GM21515 (cell line): ENCODE measurements at regions not wholly inside any gene's neighbourhood (a gene's known extent, or its start where the extent isn't known, plus 50 kb on each side); places are given as distances from the start of the nearest gene placed in this dataset.
A peak's percentile ranks its signal among the peaks of the same experiment; 100 is the strongest.

Source experiments
- ATAC-seq: cut with Tn5 transposase; IDR thresholded peaks from one replicate; pipeline ENCODE4 v1.9.1; 2021; ENCODE audit not compliant: unreplicated experiment

- ATAC-seq: no peak
These were observed 71.7 kb upstream of the SMLR1 start for GRCh38 chr6:130755368-130756034.

- no peak for ATAC-seq
These were observed 70.4 kb upstream of the SMLR1 start for GRCh38 chr6:130756824-130757223.

DNA sequence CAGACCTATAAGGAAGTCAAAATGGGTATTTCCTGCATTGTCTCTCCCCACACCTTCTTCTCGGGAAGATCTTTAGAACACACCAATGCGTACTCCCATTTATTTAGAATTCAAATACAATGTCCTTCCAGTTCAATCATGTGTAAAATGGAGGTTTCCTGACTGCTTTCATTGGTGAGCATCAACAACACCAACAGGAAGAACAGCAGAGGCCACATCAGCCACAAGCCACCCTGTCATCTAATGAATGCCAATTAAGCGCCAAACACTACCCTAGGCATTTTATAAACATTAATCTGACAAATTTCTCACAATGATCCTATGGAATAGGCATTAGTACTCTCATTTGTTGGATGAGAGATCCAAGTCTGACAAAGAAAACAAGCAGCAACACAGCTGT, 68.4 kb upstream of the SMLR1 start:
- no peak for ATAC-seq

GRCh38 chr6:130760006-130760405, 67.2 kb upstream of the SMLR1 start:
- ATAC-seq: no peak

DNA sequence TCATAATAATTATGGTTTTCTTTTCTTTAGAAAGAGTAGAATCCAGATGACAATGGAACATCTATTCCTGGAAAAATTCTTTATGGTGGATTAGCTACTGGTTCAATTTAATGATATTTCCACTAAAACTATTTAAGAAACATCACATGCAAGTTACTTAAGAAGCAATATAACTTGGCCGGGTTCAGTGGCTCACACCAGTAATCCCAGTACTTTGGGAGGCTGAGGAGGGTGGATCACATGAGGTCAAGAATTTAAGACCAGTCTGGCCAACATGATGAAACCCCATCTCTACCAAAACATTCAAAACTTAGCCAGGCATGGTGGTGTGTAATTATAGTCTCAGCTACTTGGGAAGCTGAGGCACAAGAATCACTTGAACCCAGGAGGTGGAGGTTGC, 65.9 kb upstream of the SMLR1 start:
- no peak for ATAC-seq

DNA sequence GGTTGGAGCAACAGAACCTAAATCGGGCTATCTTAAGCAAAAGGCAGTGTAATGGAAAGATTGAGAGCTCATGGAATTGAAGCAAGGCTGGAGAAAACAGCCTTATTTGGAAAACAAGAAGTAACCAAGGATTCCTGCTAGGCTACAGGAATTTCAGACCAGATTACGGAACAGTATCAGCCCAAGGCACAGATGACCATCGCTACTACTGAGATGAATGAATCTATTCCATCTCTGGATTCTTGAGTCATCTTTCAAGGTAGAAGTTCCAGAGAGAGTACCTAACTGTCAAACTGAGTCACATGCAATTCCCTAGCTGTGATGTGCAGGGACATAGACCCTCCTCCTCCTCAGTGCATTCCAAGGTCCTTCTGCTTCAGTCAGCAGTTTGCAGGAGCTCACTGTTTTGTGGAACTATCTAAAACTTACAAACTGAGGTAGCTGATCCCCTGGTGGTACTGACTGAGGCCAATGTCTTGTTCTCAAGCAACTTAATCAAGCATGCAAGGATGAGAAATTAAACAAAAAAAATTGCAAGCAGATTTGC, 62.0 kb upstream of the SMLR1 start:
- ATAC-seq: no peak

- ATAC-seq: no peak
These were observed 60.7 kb upstream of the SMLR1 start for GRCh38 chr6:130766239-130767144.

DNA sequence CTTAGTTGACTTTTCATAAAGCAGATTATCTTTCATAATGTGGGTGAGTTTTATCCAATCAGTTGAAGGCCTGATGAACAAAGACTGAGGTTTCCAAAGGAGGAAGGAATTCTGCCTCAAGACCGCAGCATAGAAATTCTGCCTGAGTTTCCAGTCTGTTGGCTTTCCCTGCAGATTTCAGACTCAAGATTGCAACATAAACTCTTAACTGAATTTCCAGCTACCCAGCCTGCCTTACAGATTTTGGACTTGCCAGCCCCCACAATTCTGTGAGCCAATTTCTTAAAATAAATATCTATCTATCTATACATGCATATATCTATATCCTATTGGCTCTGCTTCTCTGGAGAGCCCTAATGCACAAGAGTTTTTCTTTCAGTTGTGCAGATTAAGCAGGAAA, 57.3 kb upstream of the SMLR1 start:
- ATAC-seq: no peak

DNA sequence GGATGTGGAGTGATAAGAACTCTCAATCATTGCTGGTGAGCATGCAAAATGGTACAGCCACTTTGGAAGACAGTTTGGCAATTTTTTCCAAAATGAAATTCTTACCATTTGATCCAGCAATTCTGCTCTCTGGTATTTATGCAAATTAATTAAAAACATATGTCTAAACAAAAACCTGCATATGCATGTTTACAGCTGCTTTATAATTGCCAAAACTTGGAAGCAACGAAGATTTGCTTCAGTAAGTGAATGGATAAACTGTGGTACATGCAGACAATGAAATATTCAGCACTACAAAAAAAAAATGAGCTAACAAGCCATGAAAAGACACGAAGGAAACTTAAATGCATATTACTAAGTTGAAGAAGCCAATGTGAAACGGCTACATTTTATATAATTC, 55.5 kb upstream of the SMLR1 start:
- ATAC-seq: no peak

GRCh38 chr6:130773860-130774259, 53.3 kb upstream of the SMLR1 start:
- no peak for ATAC-seq

GRCh38 chr6:130775411-130776012, 51.7 kb upstream of the SMLR1 start:
- no peak for ATAC-seq

DNA sequence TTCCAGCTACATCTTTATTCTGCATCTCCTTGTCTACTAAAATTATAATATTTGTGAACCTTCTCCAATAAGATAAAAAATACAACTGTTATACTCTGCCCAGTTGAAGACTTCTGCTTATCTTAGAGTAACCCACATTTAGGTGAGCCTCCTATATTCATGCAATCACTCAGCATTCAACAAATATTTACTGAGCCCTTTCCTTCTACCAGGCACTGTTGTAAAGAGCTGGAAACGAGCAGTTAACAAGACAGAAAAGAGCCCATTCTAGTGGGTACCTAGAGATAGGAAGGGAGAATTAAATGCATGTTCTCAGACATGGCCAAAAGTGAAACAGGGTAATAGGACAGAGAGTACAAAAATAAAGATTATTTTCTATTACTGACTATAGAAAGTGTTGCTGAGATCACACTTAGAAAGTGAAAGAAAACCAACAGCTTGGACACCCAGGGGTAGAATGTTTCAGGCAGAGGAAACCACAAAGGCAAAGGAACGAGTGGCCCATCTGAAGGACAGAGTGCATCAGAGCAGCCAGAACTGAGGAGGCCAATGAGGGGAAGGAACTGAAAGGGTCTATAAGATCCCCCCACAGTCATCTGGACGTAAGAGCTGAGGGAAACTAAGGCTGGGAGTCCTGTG, 50.8 kb upstream of the SMLR1 start:
- peak; percentile 98 for ATAC-seq
